HuH-7.5 (cell line): ENCODE measurements at regions not wholly inside any gene's neighbourhood (a gene's known extent, or its start where the extent isn't known, plus 50 kb on each side); places are given as distances from the start of the nearest gene placed in this dataset.
"Not testable (repeated sequence)": the region's sequence is repeated elsewhere in the genome, so short reads cannot be mapped to it uniquely, and the experiment has no call there.

ENCODE experiments used
- DNase-seq: peaks from one replicate; pipeline ENCODE4 v3.0.0; 2011; ENCODE audit warnings: low spot score

- DNase-seq = no peak
Observed at GRCh38 chr6:112991912-112992311, 644.8 kb downstream of the RFPL4B start.

GRCh38 chr6:112997421-112998085, 650.4 kb downstream of the RFPL4B start:
- DNase-seq = no peak

DNA sequence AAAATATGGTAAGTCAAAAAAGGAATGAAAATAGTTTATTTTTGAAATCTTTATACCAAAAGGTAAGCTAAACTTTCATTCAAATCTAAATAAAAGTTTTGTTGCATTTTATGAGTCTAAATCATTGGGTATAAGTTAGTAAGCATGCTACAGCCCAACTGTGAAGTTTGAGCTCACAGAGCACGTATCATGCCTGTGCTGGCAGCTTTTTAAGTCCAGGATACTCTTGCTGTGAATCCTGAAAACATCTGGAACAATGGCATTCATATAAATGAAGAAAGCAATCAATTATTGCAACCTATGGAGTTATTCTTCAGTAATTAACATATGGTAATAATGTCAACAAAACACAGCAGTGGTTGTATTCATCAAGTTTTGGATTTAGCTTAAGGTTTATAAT, 656.9 kb downstream of the RFPL4B start:
- DNase-seq = no peak

GRCh38 chr6:113004470-113005270, 657.5 kb downstream of the RFPL4B start:
- no peak for DNase-seq

- DNase-seq = no peak
Observed at GRCh38 chr6:113006494-113006893, 659.4 kb downstream of the RFPL4B start.

- DNase-seq = no peak
Observed at GRCh38 chr6:113009682-113010081, 662.6 kb downstream of the RFPL4B start.

GRCh38 chr6:113010196-113010989, 663.3 kb downstream of the RFPL4B start:
- DNase-seq = no peak

GRCh38 chr6:113011389-113011788, 664.3 kb downstream of the RFPL4B start:
- no peak for DNase-seq

- no peak for DNase-seq
Observed at GRCh38 chr6:113011801-113012200, 664.7 kb downstream of the RFPL4B start.

DNA sequence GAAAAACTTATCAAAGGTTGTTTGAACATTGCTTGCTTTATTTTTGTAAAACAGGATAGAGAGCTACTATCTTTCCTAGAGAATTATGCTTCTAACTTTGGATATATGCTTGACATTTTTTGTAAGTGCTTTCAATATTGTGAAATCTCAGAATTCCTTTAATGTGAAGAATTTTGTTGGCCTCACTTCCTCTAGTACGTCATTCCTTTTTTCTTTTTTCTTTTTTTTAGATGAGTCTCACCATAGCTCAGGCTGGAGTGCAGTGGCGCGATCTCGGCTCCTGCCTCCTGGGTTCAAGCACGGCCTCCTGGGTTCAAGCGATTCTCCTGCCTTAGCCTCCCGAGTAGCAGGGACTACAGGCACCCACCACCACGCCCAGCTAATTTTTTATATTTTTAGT, 668.1 kb downstream of the RFPL4B start:
- no peak for DNase-seq

DNA sequence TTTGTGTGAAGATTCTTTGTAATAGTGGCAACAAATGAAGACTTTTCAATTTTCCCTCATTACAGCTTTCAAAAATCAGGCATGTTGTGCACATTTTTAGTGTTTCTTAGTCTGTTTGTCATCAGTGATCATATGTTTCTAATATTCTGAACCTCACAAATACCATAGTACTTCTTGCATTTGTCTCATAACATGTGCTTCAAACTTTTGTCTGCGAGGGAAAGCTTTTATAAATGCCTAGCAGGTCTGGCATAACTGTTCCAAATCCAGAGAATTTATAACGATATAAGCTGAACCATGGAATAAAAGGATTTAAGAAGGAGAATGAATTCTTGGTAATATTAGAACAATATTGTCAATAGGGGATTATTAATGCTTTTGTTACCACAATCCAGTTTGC, 670.2 kb downstream of the RFPL4B start:
- no peak for DNase-seq

DNA sequence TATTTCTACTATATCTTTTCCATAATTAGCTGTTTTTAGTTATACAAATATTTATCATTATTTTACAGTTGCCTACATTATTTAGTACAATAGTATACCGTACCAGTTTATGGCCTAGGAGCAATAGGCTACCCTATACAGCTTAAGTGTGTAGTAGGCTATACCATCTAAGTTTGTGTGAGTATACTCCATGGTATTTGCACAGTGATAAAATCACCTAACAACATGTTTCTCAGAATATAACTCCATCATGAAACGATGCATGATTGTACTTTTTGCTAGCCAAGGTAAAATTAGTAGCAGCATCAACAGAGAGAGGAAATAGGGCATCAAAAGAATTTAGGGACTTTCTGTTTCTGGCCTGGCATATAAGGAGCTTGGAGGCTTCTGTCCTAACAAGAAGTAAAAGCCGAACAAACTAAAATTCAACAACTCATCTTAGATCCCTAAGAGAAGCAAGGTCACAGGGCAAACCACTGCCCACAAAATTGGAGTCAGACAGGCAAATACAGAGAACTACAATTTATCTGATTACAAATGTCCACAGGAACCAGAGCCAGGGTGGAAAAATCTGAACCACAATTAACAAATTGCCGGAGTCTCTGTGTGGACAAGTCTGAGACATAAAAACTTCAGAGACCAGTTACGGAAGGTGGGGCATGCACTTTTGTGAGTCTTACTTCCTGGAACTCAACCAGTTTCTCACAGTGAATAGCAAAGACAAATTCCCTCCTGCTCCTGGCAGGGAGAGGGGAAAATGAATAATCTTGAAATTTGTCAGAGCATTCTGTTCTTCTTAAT, 671.4 kb downstream of the RFPL4B start:
- no peak for DNase-seq

DNA sequence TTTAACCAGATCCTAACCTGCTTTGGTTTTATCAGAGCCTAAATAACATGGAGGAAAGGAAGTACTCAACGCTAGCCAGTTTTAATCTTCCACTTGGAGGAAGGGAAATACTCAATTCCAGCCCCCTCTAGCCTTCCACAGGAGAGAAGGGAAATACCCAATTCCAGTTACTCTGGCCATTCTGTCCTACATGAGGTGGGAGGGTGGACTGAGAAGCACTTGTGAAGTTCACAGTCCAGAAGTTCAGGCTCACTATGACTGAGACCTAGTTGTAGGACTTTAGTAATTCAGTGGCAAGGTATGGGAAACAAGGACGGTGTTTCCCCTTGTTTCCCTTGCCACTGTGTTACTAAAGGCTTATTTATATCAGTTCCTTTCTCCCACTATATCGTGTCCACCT, 672.0 kb downstream of the RFPL4B start:
- no peak for DNase-seq

DNA sequence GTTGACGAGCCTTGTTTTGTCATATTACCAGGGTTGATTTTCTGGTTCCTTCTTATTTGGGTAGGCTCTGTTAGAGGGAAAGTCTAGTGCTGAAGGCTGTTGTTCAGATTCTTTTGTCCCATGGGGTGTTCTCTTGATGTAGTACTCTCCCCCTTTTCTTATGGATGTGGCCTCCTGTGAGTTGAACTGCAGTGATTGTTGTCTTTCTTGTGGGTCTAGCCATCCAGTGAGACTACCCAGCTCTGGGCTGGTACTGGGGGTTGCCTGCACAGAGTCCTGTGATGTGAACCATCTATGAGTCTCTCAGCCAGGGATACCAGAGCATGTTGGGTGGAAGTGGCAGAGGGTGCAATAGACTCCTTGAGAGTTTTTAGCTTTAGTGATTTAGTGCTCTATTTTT, 680.6 kb downstream of the RFPL4B start:
- no peak for DNase-seq

GRCh38 chr6:113029161-113029560, 682.0 kb downstream of the RFPL4B start:
- DNase-seq = not testable (repeated sequence)

GRCh38 chr6:113031591-113032238, 684.6 kb downstream of the RFPL4B start:
- DNase-seq = no peak

DNA sequence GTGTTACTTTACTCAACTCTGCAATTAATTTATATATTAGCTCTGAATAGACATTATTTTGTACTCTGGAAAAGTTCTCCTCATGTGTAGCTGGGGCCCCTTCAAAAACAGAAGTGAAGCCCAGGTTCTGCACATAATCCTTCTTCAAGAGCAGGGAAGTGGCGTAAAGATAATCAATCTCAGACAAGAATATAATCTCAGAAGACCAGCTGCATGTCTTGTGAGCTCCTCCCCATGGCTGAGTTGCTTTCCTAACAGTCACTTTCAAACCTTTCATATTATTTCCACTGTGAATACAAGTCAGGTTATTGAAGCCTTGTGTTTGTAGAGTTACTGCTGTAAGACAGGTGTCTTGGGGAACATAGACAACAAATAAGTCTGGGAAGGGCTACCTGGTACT, 691.9 kb downstream of the RFPL4B start:
- no peak for DNase-seq

GRCh38 chr6:113047148-113047547, 700.0 kb downstream of the RFPL4B start:
- DNase-seq = no peak

DNA sequence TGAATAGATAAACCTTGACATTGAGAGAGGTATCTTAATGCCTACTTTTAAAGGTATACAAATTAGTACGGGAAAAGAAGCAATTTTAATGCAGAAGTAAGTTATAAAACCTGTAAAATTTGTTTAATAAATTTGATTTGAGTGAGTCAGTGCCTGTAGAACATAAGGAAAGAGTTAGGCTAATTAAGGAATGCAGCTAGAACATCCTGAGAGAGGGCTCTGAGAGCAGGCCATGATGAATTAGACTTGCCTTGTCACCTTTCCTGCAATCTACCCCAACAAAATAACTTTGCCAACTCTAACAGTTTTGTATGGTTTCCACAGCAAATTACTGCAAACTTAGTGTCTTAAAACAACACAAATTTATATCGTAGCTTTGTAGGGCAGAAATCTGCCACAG, 700.8 kb downstream of the RFPL4B start:
- DNase-seq = no peak

GRCh38 chr6:113048741-113049140, 701.6 kb downstream of the RFPL4B start:
- DNase-seq = no peak

DNA sequence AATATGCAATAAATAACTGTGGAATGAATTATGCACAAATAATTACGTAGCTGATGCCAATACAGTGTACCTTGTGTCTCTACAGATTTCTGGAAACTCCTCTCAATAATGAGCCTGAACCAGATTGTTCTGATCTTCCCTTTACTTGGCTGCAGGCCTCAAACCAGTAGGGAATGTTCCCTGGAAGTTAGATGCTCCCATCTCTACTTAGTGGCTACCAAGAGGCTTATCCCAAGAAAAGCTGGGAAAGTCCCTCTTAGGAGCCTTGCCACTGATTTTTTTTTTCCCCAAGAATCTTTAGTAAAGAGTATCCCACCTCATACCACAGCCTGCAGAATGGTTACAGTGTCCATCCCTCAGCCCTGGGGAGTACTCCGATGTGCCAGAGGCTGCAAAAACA, 702.1 kb downstream of the RFPL4B start:
- DNase-seq = no peak
